ENCODE measurements at regions not wholly inside any gene's neighbourhood (a gene's known extent, or its start where the extent isn't known, plus 50 kb on each side); places are given as distances from the start of the nearest gene placed in this dataset.

DNA sequence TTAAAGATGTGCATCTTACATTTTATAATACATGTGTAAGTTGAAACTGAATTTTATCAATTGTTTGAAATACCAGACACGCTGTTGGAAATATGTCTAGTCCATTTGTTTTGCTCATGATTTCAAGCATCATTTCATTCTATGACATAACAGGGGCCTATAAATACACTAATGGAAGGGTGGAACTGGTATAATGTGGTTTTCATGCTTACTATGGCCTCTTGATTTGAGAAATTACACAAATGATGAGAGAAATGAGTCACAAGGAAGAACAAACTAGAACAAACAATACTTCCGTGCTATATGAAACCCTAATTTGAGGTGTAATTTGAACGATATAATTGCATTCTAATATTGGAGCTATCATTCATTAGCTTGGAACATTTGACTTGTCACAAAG is 663.4 kb downstream of the SLC16A7 start:
- TF ChIP-seq, protein P1, sequence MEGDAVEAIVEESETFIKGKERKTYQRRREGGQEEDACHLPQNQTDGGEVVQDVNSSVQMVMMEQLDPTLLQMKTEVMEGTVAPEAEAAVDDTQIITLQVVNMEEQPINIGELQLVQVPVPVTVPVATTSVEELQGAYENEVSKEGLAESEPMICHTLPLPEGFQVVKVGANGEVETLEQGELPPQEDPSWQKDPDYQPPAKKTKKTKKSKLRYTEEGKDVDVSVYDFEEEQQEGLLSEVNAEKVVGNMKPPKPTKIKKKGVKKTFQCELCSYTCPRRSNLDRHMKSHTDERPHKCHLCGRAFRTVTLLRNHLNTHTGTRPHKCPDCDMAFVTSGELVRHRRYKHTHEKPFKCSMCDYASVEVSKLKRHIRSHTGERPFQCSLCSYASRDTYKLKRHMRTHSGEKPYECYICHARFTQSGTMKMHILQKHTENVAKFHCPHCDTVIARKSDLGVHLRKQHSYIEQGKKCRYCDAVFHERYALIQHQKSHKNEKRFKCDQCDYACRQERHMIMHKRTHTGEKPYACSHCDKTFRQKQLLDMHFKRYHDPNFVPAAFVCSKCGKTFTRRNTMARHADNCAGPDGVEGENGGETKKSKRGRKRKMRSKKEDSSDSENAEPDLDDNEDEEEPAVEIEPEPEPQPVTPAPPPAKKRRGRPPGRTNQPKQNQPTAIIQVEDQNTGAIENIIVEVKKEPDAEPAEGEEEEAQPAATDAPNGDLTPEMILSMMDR (IDR thresholded peaks at IDR 0.05) = no peak
- no peak for TF ChIP-seq POLR2A (IDR thresholded peaks at IDR 0.05)
